NCI-H128 (cell line): ENCODE measurements at regions not wholly inside any gene's neighbourhood (a gene's known extent, or its start where the extent isn't known, plus 50 kb on each side); places are given as distances from the start of the nearest gene placed in this dataset.
"Not testable (repeated sequence)": the region's sequence is repeated elsewhere in the genome, so short reads cannot be mapped to it uniquely, and the experiment has no call there.

Experiments used
- DNase-seq: peaks from one replicate; lab custom pipeline; 2025; ENCODE audit not compliant: unreplicated experiment; lab: John Stamatoyannopoulos, UW

- no peak for DNase-seq
Measured at GRCh38 chr1:80403471-80403893, 1397.0 kb upstream of the ADGRL4 start.

- no peak for DNase-seq
Measured at GRCh38 chr1:80402625-80403024, 1396.1 kb upstream of the ADGRL4 start.

- no peak for DNase-seq
Measured at GRCh38 chr1:80401757-80402156, 1395.2 kb upstream of the ADGRL4 start.

GRCh38 chr1:80392529-80392928 lies 1386.0 kb upstream of the ADGRL4 start:
- DNase-seq, result no peak

GRCh38 chr1:80385650-80386049 lies 1379.1 kb upstream of the ADGRL4 start:
- no peak for DNase-seq

- DNase-seq, result no peak
Measured at GRCh38 chr1:80384959-80385358, 1378.4 kb upstream of the ADGRL4 start.

GRCh38 chr1:80384083-80384830 lies 1377.7 kb upstream of the ADGRL4 start:
- DNase-seq, result no peak

- no peak for DNase-seq
Measured at GRCh38 chr1:80375662-80376061, 1369.1 kb upstream of the ADGRL4 start.

- no peak for DNase-seq
Measured at GRCh38 chr1:80375109-80375508, 1368.6 kb upstream of the ADGRL4 start.

- DNase-seq, result no peak
Measured at GRCh38 chr1:80369780-80370179, 1363.2 kb upstream of the ADGRL4 start.

- no peak for DNase-seq
Measured at GRCh38 chr1:80367058-80367457, 1360.5 kb upstream of the ADGRL4 start.

- DNase-seq, result no peak
Measured at GRCh38 chr1:80365359-80366021, 1359.0 kb upstream of the ADGRL4 start.

GRCh38 chr1:80363689-80364475 lies 1357.4 kb upstream of the ADGRL4 start:
- DNase-seq, result no peak

- no peak for DNase-seq
Measured at GRCh38 chr1:80359666-80360065, 1353.1 kb upstream of the ADGRL4 start.

GRCh38 chr1:80349218-80349617 lies 1342.7 kb upstream of the ADGRL4 start:
- DNase-seq, result no peak

GRCh38 chr1:80341021-80341420 lies 1334.5 kb upstream of the ADGRL4 start:
- DNase-seq, result no peak

GRCh38 chr1:80318108-80318507 lies 1311.6 kb upstream of the ADGRL4 start:
- DNase-seq, result no peak

- DNase-seq, result no peak
Measured at GRCh38 chr1:80310703-80311245, 1304.2 kb upstream of the ADGRL4 start.

GRCh38 chr1:80305466-80305865 lies 1298.9 kb upstream of the ADGRL4 start:
- DNase-seq, result no peak

- no peak for DNase-seq
Measured at GRCh38 chr1:80293818-80294217, 1287.3 kb upstream of the ADGRL4 start.

- DNase-seq, result not testable (repeated sequence)
Measured at GRCh38 chr1:80288750-80289149, 1282.2 kb upstream of the ADGRL4 start.

GRCh38 chr1:80282536-80282935 lies 1276.0 kb upstream of the ADGRL4 start:
- no peak for DNase-seq
